ENCODE measurements at regions not wholly inside any gene's neighbourhood (a gene's known extent, or its start where the extent isn't known, plus 50 kb on each side); places are given as distances from the start of the nearest gene placed in this dataset.
"Not testable (repeated sequence)": the region's sequence is repeated elsewhere in the genome, so short reads cannot be mapped to it uniquely, and the experiment has no call there.

- DNase-seq (ENCODE audit: low read depth) = peak; percentile 37
These were observed 100.1 kb downstream of the EIF4E start for GRCh38 chr4:98828801-98829200.

DNA sequence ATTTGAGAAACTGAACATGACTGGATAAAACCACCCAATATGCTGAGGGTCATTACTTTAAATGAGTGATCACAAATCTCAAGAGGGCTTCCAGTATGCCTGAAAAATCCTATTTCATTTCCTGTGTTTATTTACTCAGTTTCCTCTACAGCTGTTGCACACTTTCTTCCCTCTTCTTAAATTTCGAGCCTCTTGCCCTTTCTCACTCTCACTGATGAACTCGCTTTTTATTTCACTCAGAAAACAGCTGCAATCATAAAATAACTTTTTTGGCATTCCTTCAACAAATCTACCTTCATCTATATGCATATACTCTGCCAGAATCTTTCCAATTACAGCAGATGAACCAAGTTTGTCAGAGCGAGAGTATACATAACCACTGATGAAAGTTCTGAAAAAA lies 101.3 kb downstream of the EIF4E start:
- peak; percentile 49 for DNase-seq (ENCODE audit: low read depth)

- no peak for DNase-seq (ENCODE audit: low read depth)
These were observed 106.8 kb downstream of the EIF4E start for GRCh38 chr4:98822144-98822543.

GRCh38 chr4:98818116-98818515 lies 110.8 kb downstream of the EIF4E start:
- DNase-seq (ENCODE audit: low read depth) = not testable (repeated sequence)

- no peak for DNase-seq (ENCODE audit: low read depth)
These were observed 112.1 kb downstream of the EIF4E start for GRCh38 chr4:98816816-98817215.

- no peak for DNase-seq (ENCODE audit: low read depth)
These were observed 112.5 kb downstream of the EIF4E start for GRCh38 chr4:98816386-98816785.

- no peak for DNase-seq (ENCODE audit: low read depth)
These were observed 124.5 kb downstream of the EIF4E start for GRCh38 chr4:98804403-98804802.

DNA sequence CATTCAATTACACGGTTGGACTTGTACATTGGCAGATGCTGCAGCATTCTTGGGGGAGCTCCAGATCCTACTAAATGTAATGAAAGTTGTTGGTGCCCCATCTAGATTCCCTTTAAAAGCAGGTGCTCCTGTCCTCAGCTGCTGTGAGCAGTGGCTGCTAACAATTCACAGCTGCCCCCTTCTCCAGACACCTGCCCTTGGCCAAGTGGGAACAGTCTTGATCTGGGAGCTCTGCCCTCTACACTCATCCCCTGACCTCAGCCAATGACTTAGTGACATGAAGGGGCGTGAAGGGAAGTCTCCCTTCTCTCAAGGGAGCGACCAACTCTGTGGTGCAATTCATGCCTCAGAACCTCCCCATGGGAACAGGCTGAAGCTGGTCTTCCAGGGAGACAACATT lies 125.7 kb downstream of the EIF4E start:
- DNase-seq (ENCODE audit: low read depth) = peak; percentile 29

GRCh38 chr4:98802770-98803198 lies 126.1 kb downstream of the EIF4E start:
- DNase-seq (ENCODE audit: low read depth) = no peak

- DNase-seq (ENCODE audit: low read depth) = no peak
These were observed 127.6 kb downstream of the EIF4E start for GRCh38 chr4:98801259-98801725.

- no peak for DNase-seq (ENCODE audit: low read depth)
These were observed 131.9 kb downstream of the EIF4E start for GRCh38 chr4:98796991-98797390.

DNA sequence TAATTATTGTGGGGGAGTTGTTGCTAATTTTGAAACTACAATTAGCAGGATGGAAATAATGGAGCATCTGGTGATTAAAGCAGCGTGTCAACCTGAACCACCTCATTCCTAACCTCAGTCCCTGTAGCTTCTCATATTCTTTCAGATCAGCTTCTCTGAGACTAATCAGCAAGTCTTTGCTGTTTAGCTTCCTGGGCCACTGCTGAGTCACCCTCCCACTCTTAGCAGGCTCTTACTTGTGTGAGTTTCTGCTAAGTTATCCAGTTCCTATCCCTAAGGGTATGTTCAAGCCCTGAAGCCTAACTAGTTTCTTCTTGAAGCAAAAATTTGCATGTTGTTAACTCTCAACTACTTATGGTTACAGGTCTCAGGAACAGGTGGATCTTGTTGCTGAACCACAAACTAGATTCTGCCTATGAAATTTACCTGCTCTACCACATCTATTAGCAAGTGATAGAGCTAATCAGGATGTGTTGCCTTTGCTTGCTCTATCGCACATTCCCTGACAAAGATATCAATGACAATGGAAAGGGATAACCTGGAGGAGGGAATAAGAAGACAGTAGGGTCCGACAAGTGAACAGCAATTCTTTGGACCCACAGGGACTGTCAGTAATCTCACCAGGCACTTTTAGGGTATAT lies 134.2 kb downstream of the EIF4E start:
- peak; percentile 35 for DNase-seq (ENCODE audit: low read depth)

DNA sequence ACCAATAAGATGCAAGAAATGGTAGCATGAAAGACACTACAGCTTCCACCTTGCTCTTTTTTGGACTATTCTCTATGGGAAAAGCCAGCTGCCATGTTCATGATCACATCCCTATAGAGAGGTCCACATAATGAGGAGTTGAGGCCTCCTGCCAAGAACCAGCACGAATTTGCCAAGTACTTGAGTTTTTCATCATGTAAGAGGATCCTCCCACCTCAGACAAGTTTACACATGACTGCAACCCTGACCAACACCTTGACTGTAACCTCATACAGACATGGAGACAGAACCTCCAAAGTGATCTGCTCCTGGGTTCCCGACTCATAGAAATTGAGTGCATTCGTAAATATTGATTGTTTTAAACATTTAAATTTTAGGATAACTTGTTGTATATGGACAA lies 135.2 kb upstream of the TSPAN5 start:
- DNase-seq (ENCODE audit: low read depth) = no peak

- peak; percentile 19 for DNase-seq (ENCODE audit: low read depth)
These were observed 128.5 kb upstream of the TSPAN5 start for GRCh38 chr4:98786866-98787265.

- no peak for DNase-seq (ENCODE audit: low read depth)
These were observed 126.7 kb upstream of the TSPAN5 start for GRCh38 chr4:98784947-98785706.

DNA sequence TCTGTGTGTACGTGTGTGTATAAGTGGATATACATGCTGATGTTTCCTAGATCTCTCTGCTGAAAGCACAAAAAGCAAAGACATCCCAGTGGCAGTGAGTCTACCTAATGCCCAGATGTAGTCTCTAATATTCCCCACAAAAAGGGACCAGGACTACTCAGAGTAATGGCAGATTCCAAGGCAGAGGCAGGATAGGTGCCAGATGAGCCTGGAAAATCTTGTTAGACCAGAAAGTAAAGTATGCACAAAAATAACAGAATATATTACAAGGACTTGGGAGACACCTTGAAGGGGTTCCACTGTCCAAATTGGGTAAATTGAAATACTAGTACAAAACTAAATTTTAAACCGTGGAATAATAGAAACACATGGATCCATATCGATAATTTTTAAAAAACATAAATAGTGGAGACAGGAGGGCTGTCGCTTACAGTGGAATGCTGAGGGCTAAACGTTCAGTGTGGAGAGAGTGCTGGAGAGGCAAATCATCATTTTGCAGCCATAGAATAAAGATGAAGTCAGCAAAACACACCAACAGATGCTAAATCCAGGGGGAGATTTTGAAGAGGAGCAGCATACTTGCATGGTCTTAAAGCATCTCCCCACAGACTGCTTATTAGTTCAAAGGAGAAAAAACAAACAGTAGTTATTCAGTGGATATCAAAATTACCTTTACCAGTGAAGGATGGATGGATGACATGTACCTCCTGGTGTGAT lies 123.4 kb upstream of the TSPAN5 start:
- no peak for DNase-seq (ENCODE audit: low read depth)

GRCh38 chr4:98780926-98781325 lies 122.5 kb upstream of the TSPAN5 start:
- no peak for DNase-seq (ENCODE audit: low read depth)

DNA sequence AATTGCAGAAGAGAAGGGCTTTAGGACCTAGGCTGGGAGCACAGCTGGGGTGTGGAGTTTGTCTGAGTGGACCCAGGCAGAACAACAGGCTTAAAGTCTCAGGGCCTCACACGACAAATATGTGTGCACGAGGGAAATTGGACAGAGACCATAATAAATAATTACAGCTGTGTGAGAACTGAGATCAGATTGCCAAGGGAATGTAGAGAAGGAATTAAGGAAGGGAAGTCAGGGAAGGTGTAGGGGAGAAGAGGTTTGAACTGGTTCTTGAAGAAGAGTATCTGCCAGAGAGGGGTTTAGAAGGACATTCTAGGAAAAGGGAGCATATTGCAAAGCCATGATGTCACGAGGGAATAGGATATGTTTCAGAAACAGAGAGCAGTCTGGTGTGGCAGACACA lies 120.7 kb upstream of the TSPAN5 start:
- DNase-seq (ENCODE audit: low read depth) = peak; percentile 62

GRCh38 chr4:98778206-98778605 lies 119.8 kb upstream of the TSPAN5 start:
- peak; percentile 90 for DNase-seq (ENCODE audit: low read depth)

- no peak for DNase-seq (ENCODE audit: low read depth)
These were observed 117.3 kb upstream of the TSPAN5 start for GRCh38 chr4:98775672-98776071.

GRCh38 chr4:98773638-98774037 lies 115.2 kb upstream of the TSPAN5 start:
- no peak for DNase-seq (ENCODE audit: low read depth)

DNA sequence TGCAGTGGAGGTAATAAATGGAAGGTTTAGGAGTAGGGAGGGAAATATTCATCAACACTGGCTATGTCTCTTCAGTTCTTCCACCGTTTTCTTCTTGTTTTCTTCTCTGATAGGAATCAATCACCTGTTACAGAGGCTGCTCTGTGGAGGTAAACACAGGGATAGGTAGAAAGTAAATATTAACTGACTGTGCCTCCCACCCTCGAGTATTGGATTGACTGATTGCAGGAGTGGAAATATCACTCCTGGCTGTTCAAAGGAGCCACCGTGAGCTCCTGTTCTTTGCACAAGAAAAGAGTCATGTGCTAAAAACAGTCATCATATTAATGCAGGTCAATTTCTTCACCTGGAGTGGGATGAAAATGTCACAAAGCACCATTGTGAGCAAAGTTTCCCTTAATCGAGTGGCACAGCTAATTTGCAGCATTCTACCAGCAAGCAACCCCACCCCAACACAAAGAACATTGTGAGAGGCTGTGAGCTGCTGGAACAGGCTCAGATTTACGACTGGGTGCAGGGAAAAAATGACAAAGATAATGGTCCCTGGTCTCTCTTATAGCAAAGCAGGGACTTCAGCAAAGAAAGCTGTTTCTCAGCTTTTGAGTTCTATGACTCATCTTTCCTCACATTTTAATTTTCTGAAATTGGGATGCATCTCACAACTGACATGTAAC lies 113.7 kb upstream of the TSPAN5 start:
- no peak for DNase-seq (ENCODE audit: low read depth)

Data from LHCN-M2 (cell line).